ENCODE measurements at regions not wholly inside any gene's neighbourhood (a gene's known extent, or its start where the extent isn't known, plus 50 kb on each side); places are given as distances from the start of the nearest gene placed in this dataset.

DNA sequence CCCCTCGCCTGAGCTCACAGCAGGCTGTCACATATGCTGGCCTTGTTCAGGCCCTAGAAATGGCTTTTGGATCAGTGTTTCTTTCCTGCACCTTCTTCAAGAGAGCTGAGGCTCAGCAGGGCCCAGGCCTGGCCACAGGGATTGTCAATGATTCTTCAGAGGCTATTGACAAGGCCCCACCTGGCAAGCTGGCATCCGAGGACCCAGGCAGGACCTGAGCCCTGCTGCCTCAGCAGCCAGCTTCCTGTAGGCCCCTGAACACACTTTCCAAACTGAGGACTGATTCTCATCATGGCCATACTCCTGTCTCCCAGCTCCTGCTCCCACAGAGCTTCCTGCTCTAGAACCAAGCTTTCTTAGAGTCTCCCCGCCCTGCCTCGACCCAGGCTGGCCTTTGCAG lies 136.8 kb downstream of the UQCRFS1 start:
- ATAC-seq, result no peak
- intact Hi-C loops (cut with DNase I), result no loop called here

GRCh38 chr19:29075149-29075548 lies 137.8 kb downstream of the UQCRFS1 start:
- Histone ChIP-seq H3K27ac (no peak overlapping the region), H3K9me3 (no peaks in the 10 kb centered on the region), H3K36me3 (no peaks in the 10 kb centered on the region), H3K4me3 (no peak overlapping the region), H3K27me3 (peaks cover 0 to 12% (median 0%) of the 10 kb centered on the region in 9 donors), H3K4me1 (no peaks in the 10 kb centered on the region)
- no peak for ATAC-seq
- intact Hi-C loops (cut with DNase I), result no loop called here
- WGBS, 4 donors, result 70 to 94% (median 77%) methylated on average over 2 of the region's 2 CpGs
- no peak for DNase-seq
- no peak for TF ChIP-seq CTCF (IDR thresholded peaks at IDR 0.05)

More for the DNA sequence above, 136.8 kb downstream of the UQCRFS1 start:
- Histone ChIP-seq H3K36me3 (no peaks in the 10 kb centered on the region), H3K27ac (no peak overlapping the region), H3K4me3 (no peak overlapping the region), H3K27me3 (peaks cover 0 to 17% (median 0%) of the 10 kb centered on the region in 9 donors), H3K9me3 (no peaks in the 10 kb centered on the region), H3K4me1 (no peaks in the 10 kb centered on the region)
- WGBS, 4 donors, result 58 to 69% (median 63%) methylated on average over 4 of the region's 4 CpGs
- no peak for DNase-seq
- TF ChIP-seq CTCF (IDR thresholded peaks at IDR 0.05) (no peak), POLR2A (IDR thresholded peaks at IDR 0.05) (no peak)

GRCh38 chr19:29074579-29074978 lies 138.4 kb downstream of the UQCRFS1 start:
- Histone ChIP-seq H3K27me3 (peaks cover 0 to 12% (median 0%) of the 10 kb centered on the region in 9 donors), H3K36me3 (no peaks in the 10 kb centered on the region), H3K4me1 (no peaks in the 10 kb centered on the region), H3K27ac (no peak overlapping the region), H3K9me3 (no peaks in the 10 kb centered on the region), H3K4me3 (no peak overlapping the region)
- 64 to 79% (median 68%) methylated on average over 5 of the region's 5 CpGs for WGBS, 4 donors
- DNase-seq (no peak), ATAC-seq (no peak)
- TF ChIP-seq CTCF (IDR thresholded peaks at IDR 0.05), result no peak
- TF ChIP-seq POLR2A (IDR thresholded peaks at IDR 0.05), result no peak
- intact Hi-C loops (cut with DNase I), result no loop called here

GRCh38 chr19:29067831-29068230 lies 145.1 kb downstream of the UQCRFS1 start:
- no peaks in the 10 kb centered on the region for H3K27me3 ChIP-seq
- H3K9me3 ChIP-seq, result peaks cover 0 to 15% (median 0%) of the 10 kb centered on the region in 12 donors
- no peak overlapping the region for H3K27ac ChIP-seq
- TF ChIP-seq CTCF (IDR thresholded peaks at IDR 0.05) (no peak), POLR2A (IDR thresholded peaks at IDR 0.05) (no peak)
- H3K4me3 ChIP-seq, result no peak overlapping the region
- 75 to 81% (median 76%) methylated on average over 2 of the region's 2 CpGs for WGBS, 4 donors
- DNase-seq, result no peak
- ATAC-seq, result no peak
- intact Hi-C loops (cut with DNase I), result no loop called here
- no peaks in the 10 kb centered on the region for H3K36me3 ChIP-seq
- H3K4me1 ChIP-seq, result no peaks in the 10 kb centered on the region

All from heart left ventricle (tissue), 16 donors.